SK-N-SH treated with all-trans-retinoic acid at 6 μM for 48 hours (cell line): ENCODE measurements at regions not wholly inside any gene's neighbourhood (a gene's known extent, or its start where the extent isn't known, plus 50 kb on each side); places are given as distances from the start of the nearest gene placed in this dataset.

Experiments
- ARNTL ChIP-seq: fragments of 450-650 bp; formaldehyde crosslinking; IDR thresholded peaks from 2 replicates; pipeline ENCODE4 v1.5.0; 2020; ENCODE audit warnings: low read depth, mild to moderate bottlenecking, moderate library complexity, borderline replicate concordance
- ESRRG ChIP-seq: fragments of 250-450 bp; sonication (Bioruptor Pico); IDR thresholded peaks from 2 replicates; pipeline ENCODE4 v1.6.1; 2021; ENCODE audit warnings: mild to moderate bottlenecking
- GLIS3 ChIP-seq: fragments of 250-450 bp; sonication (Bioruptor Pico); IDR thresholded peaks from 2 replicates; pipeline ENCODE4 v1.5.0; 2020; ENCODE audit warnings: mild to moderate bottlenecking, moderate library complexity
- PPARA ChIP-seq: fragments of 250-450 bp; sonication (Bioruptor Pico); IDR thresholded peaks from 2 replicates; pipeline ENCODE4 v1.5.0; 2020; ENCODE audit warnings: mild to moderate bottlenecking, borderline replicate concordance
- SNAI2 ChIP-seq: fragments of 250-450 bp; sonication (Bioruptor Pico); IDR thresholded peaks from 2 replicates; pipeline ENCODE4 v1.5.0; 2020; ENCODE audit warnings: mild to moderate bottlenecking, moderate library complexity
- TOX ChIP-seq: fragments of 250-450 bp; sonication (Bioruptor Pico); IDR thresholded peaks from 2 replicates; pipeline ENCODE4 v1.8.0; 2021; ENCODE audit warnings: mild to moderate bottlenecking, moderate library complexity, borderline replicate concordance
- TF ChIP-seq, protein P1 (sequence below): fragments of 250-450 bp; sonication (Bioruptor Pico); IDR thresholded peaks from 2 replicates; pipeline ENCODE4 v1.8.0; 2020; ENCODE audit warnings: mild to moderate bottlenecking, moderate library complexity, borderline replicate concordance
- TF ChIP-seq, protein P2 (sequence below): fragments of 250-450 bp; sonication (Bioruptor Pico); IDR thresholded peaks from 2 replicates; pipeline ENCODE4 v1.5.1; 2021; ENCODE audit warnings: mild to moderate bottlenecking, moderate library complexity
- TF ChIP-seq, protein P3 (sequence below): fragments of 250-450 bp; sonication (Bioruptor Pico); IDR thresholded peaks from 2 replicates; pipeline ENCODE4 v1.5.0; 2020; ENCODE audit warnings: mild to moderate bottlenecking, moderate library complexity

DNA sequence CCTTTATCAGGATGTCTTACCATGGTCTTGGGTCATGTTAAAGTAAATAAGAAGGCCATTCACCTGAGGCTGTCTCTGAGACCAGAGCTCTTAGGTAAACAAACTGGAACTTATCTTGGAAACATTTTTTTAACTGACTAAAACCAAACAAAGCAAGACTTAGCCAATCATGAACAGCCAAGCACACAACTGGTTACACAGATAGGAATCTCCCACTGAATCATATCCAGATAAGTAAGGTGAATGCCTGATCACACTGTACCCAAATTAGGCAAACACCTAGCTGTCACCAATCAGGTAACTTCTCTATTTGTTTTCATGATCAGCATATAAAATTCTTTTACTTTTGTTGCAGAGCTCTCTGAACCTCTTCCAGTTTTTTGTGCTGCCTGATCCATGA, 205.4 kb downstream of the CNTN3 start:
- TF ChIP-seq ESRRG (no peak), ARNTL (CRISPR knock-in tag) (no peak), PPARA (CRISPR knock-in tag) (no peak), TOX (no peak), GLIS3 (CRISPR knock-in tag) (no peak), SNAI2 (CRISPR knock-in tag) (no peak)
- TF ChIP-seq, protein P1, sequence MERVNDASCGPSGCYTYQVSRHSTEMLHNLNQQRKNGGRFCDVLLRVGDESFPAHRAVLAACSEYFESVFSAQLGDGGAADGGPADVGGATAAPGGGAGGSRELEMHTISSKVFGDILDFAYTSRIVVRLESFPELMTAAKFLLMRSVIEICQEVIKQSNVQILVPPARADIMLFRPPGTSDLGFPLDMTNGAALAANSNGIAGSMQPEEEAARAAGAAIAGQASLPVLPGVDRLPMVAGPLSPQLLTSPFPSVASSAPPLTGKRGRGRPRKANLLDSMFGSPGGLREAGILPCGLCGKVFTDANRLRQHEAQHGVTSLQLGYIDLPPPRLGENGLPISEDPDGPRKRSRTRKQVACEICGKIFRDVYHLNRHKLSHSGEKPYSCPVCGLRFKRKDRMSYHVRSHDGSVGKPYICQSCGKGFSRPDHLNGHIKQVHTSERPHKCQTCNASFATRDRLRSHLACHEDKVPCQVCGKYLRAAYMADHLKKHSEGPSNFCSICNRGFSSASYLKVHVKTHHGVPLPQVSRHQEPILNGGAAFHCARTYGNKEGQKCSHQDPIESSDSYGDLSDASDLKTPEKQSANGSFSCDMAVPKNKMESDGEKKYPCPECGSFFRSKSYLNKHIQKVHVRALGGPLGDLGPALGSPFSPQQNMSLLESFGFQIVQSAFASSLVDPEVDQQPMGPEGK (CRISPR knock-in tag): no peak
- TF ChIP-seq, protein P2, sequence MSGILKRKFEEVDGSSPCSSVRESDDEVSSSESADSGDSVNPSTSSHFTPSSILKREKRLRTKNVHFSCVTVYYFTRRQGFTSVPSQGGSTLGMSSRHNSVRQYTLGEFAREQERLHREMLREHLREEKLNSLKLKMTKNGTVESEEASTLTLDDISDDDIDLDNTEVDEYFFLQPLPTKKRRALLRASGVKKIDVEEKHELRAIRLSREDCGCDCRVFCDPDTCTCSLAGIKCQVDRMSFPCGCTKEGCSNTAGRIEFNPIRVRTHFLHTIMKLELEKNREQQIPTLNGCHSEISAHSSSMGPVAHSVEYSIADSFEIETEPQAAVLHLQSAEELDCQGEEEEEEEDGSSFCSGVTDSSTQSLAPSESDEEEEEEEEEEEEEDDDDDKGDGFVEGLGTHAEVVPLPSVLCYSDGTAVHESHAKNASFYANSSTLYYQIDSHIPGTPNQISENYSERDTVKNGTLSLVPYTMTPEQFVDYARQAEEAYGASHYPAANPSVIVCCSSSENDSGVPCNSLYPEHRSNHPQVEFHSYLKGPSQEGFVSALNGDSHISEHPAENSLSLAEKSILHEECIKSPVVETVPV (CRISPR knock-in tag): no peak
- TF ChIP-seq, protein P3, sequence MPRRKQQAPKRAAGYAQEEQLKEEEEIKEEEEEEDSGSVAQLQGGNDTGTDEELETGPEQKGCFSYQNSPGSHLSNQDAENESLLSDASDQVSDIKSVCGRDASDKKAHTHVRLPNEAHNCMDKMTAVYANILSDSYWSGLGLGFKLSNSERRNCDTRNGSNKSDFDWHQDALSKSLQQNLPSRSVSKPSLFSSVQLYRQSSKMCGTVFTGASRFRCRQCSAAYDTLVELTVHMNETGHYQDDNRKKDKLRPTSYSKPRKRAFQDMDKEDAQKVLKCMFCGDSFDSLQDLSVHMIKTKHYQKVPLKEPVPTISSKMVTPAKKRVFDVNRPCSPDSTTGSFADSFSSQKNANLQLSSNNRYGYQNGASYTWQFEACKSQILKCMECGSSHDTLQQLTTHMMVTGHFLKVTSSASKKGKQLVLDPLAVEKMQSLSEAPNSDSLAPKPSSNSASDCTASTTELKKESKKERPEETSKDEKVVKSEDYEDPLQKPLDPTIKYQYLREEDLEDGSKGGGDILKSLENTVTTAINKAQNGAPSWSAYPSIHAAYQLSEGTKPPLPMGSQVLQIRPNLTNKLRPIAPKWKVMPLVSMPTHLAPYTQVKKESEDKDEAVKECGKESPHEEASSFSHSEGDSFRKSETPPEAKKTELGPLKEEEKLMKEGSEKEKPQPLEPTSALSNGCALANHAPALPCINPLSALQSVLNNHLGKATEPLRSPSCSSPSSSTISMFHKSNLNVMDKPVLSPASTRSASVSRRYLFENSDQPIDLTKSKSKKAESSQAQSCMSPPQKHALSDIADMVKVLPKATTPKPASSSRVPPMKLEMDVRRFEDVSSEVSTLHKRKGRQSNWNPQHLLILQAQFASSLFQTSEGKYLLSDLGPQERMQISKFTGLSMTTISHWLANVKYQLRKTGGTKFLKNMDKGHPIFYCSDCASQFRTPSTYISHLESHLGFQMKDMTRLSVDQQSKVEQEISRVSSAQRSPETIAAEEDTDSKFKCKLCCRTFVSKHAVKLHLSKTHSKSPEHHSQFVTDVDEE (CRISPR knock-in tag): no peak
